Skeletal muscle cell (primary cell): ENCODE measurements at regions not wholly inside any gene's neighbourhood (a gene's known extent, or its start where the extent isn't known, plus 50 kb on each side); places are given as distances from the start of the nearest gene placed in this dataset.

Experiments used
- DNase-seq: peaks from one replicate; pipeline ENCODE4 v3.0.0-alpha.2; 2010; ENCODE audit warnings: low read depth
- H3K4me3 ChIP-seq: 2 replicates; pipeline ENCODE4 v1.5.1; 2011; ENCODE audit warnings: low read depth, mild to moderate bottlenecking, control low read depth, low read length, moderate library complexity

GRCh38 chr9:90368928-90369327 lies 273.7 kb downstream of the DIRAS2 start:
- no peak for DNase-seq
- H3K4me3 ChIP-seq: no peak overlapping the region

GRCh38 chr9:90379771-90380170 lies 262.9 kb downstream of the DIRAS2 start:
- no peak overlapping the region for H3K4me3 ChIP-seq
- DNase-seq: no peak

GRCh38 chr9:90385146-90385545 lies 257.5 kb downstream of the DIRAS2 start:
- no peak for DNase-seq
- no peak overlapping the region for H3K4me3 ChIP-seq

GRCh38 chr9:90393365-90394152 lies 249.1 kb downstream of the DIRAS2 start:
- H3K4me3 ChIP-seq: no peak overlapping the region
- no peak for DNase-seq

- DNase-seq: no peak
- H3K4me3 ChIP-seq: no peak overlapping the region
Observed at GRCh38 chr9:90394871-90395270, 247.8 kb downstream of the DIRAS2 start.

- H3K4me3 ChIP-seq: no peak overlapping the region
- DNase-seq: no peak
Observed at GRCh38 chr9:90400091-90400490, 242.5 kb downstream of the DIRAS2 start.

GRCh38 chr9:90408659-90409058 lies 234.0 kb downstream of the DIRAS2 start:
- no peak for DNase-seq
- H3K4me3 ChIP-seq: no peak overlapping the region

GRCh38 chr9:90419221-90419851 lies 223.3 kb downstream of the DIRAS2 start:
- no peak overlapping the region for H3K4me3 ChIP-seq
- no peak for DNase-seq

GRCh38 chr9:90420211-90420610 lies 222.4 kb downstream of the DIRAS2 start:
- no peak overlapping the region for H3K4me3 ChIP-seq
- DNase-seq: no peak

- DNase-seq: no peak
- H3K4me3 ChIP-seq: no peak overlapping the region
Observed at GRCh38 chr9:90420768-90421513, 221.7 kb downstream of the DIRAS2 start.

GRCh38 chr9:90421786-90422185 lies 220.8 kb downstream of the DIRAS2 start:
- no peak overlapping the region for H3K4me3 ChIP-seq
- no peak for DNase-seq

- DNase-seq: no peak
- no peak overlapping the region for H3K4me3 ChIP-seq
Observed at GRCh38 chr9:90423661-90424193, 218.9 kb downstream of the DIRAS2 start.

GRCh38 chr9:90428517-90428916 lies 214.1 kb downstream of the DIRAS2 start:
- H3K4me3 ChIP-seq: no peak overlapping the region
- no peak for DNase-seq

- DNase-seq: no peak
- no peak overlapping the region for H3K4me3 ChIP-seq
Observed at GRCh38 chr9:90432951-90433350, 209.7 kb downstream of the DIRAS2 start.

- peak; percentile 3 for DNase-seq
- peak overlapping the region; percentile 12 for H3K4me3 ChIP-seq
Observed at GRCh38 chr9:90433398-90433941, 209.2 kb downstream of the DIRAS2 start.

- no peak overlapping the region for H3K4me3 ChIP-seq
Observed at GRCh38 chr9:90441814-90442213, 200.8 kb downstream of the DIRAS2 start.

GRCh38 chr9:90442723-90443122 lies 199.9 kb downstream of the DIRAS2 start:
- no peak overlapping the region for H3K4me3 ChIP-seq
- DNase-seq: no peak

More at GRCh38 chr9:90441814-90442213, 200.8 kb downstream of the DIRAS2 start:
- no peak for DNase-seq

GRCh38 chr9:90444609-90445204 lies 197.9 kb downstream of the DIRAS2 start:
- no peak overlapping the region for H3K4me3 ChIP-seq
- no peak for DNase-seq

GRCh38 chr9:90445391-90445790 lies 197.2 kb downstream of the DIRAS2 start:
- H3K4me3 ChIP-seq: no peak overlapping the region
- DNase-seq: no peak
